Mesendoderm (in vitro differentiated cells): ENCODE measurements at regions not wholly inside any gene's neighbourhood (a gene's known extent, or its start where the extent isn't known, plus 50 kb on each side); places are given as distances from the start of the nearest gene placed in this dataset.

ENCODE experiments used
- DNase-seq: peaks from one replicate; pipeline ENCODE4 v3.0.0; 2013
- H2AK5ac ChIP-seq: 2 replicates; pipeline ENCODE4 v1.6.1; 2013; ENCODE audit warnings: low read length, inconsistent platforms
- H2BK120ac ChIP-seq: 2 replicates; pipeline ENCODE4 v1.6.1; 2013; ENCODE audit warnings: low read depth, mild to moderate bottlenecking, low read length, moderate library complexity, mixed read lengths
- H2BK15ac ChIP-seq: replicated peaks from 2 replicates; pipeline ENCODE4 v1.6.1; 2013; ENCODE audit warnings: low read depth, mild to moderate bottlenecking, moderate library complexity
- H2BK5ac ChIP-seq: 2 replicates; pipeline ENCODE4 v1.6.1; 2013; ENCODE audit warnings: low read length, inconsistent platforms
- H3K18ac ChIP-seq: 2 replicates; pipeline ENCODE4 v1.6.1; 2013; ENCODE audit warnings: mild to moderate bottlenecking, low read length, mixed read lengths
- H3K23ac ChIP-seq: one replicate; pipeline ENCODE4 v1.6.1; 2013; ENCODE audit warnings: low read length
- H3K27ac ChIP-seq: 2 replicates; pipeline ENCODE4 v1.5.1; 2013; ENCODE audit warnings: low read depth, mild to moderate bottlenecking, inconsistent platforms, low read length, moderate library complexity
- H3K27me3 ChIP-seq: 2 replicates; pipeline ENCODE4 v1.6.1; 2013; ENCODE audit warnings: low read length, control low read depth, mild to moderate bottlenecking, inconsistent platforms; ENCODE audit not compliant: insufficient read depth, poor library complexity
- H3K36me3 ChIP-seq: 2 replicates; pipeline ENCODE4 v1.6.1; 2013; ENCODE audit warnings: low read length, inconsistent platforms; ENCODE audit not compliant: control insufficient read depth, insufficient read depth
- H3K4ac ChIP-seq: one replicate; pipeline ENCODE4 v1.6.1; 2013; ENCODE audit warnings: low read depth, mild to moderate bottlenecking, low read length, moderate library complexity
- H3K4me1 ChIP-seq: 2 replicates; pipeline ENCODE4 v1.6.1; 2013; ENCODE audit warnings: low read depth, low read length, inconsistent platforms; ENCODE audit not compliant: control insufficient read depth
- H3K4me2 ChIP-seq: 2 replicates; pipeline ENCODE4 v1.6.1; 2013; ENCODE audit warnings: low read length
- H3K4me3 ChIP-seq: 2 replicates; pipeline ENCODE4 v1.5.1; 2013; ENCODE audit warnings: mild to moderate bottlenecking, low read length
- H3K56ac ChIP-seq: one replicate; pipeline ENCODE4 v1.6.1; 2013; ENCODE audit warnings: low read length
- H3K79me1 ChIP-seq: 2 replicates; pipeline ENCODE4 v1.6.1; 2013; ENCODE audit warnings: low read length, inconsistent platforms
- H3K79me2 ChIP-seq: 2 replicates; pipeline ENCODE4 v1.6.1; 2013; ENCODE audit warnings: mild to moderate bottlenecking, low read length; ENCODE audit not compliant: control insufficient read depth, insufficient read depth
- H3K9ac ChIP-seq: 2 replicates; pipeline ENCODE4 v1.6.1; 2013; ENCODE audit warnings: low read length, inconsistent platforms
- H4K5ac ChIP-seq: one replicate; pipeline ENCODE4 v1.6.1; 2013; ENCODE audit warnings: low read length
- H4K8ac ChIP-seq: one replicate; pipeline ENCODE4 v1.6.1; 2013; ENCODE audit warnings: low read depth, mild to moderate bottlenecking, control low read depth, low read length, moderate library complexity
- WGBS: extraction: QIAGEN DNeasy Blood & Tissue Kit; methylation state at CpG from one replicate; pipeline ENCODE4 v1.1.7; 2013; ENCODE audit warnings: low lambda C conversion rate, missing lambda C conversion rate; ENCODE audit not compliant: insufficient coverage; ENCODE audit errors: extremely low coverage; 5-methylcytosine and 5-hydroxymethylcytosine counted together

DNA sequence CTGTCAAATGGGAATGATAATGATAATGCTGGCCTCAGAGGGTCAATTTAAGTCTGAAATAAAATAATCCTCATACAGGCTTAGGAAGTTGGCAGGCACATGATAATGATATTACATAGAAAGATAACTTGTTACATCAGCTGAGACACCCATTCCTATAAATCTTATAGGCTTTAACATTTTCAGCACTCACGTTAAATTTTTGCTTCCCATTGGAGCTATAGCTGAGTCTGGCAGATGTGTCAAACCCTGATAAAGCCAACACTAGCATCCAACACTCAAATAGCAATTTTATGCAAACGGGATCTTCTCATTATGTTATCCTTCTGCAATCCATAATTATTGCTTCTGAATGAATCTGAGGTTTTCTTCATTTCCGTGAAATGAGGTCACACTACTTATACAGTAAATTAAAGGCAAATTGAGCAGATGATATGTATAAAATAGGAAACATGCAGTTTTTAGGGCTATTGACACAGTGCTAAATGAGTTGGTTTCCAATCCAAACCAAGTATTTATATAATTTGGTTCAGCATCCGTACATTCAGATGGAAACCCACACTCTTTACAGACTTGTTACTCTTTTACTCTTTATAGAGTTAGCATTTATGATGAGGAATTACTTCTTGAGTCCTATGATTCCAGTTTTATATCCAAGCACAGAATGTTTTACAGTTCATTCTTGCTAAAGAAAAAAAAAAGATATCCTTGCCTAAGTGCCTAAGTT lies 481.6 kb downstream of the BTBD3 start:
- Histone ChIP-seq H3K36me3 (no peaks in the 10 kb centered on the region), H3K9ac (no peak overlapping the region), H3K4me3 (no peak overlapping the region), H4K8ac (no peak overlapping the region), H2BK5ac (no peak overlapping the region), H2BK120ac (no peak overlapping the region), H3K27ac (no peak overlapping the region), H3K18ac (no peak overlapping the region), H2AK5ac (no peak overlapping the region), H3K27me3 (no peaks in the 10 kb centered on the region), H3K4me2 (no peak overlapping the region), H3K79me2 (no peaks in the 10 kb centered on the region), H2BK15ac (no peak overlapping the region), H3K23ac (no peak overlapping the region), H3K4me1 (peaks cover 4% of the 10 kb centered on the region), H3K4ac (no peak overlapping the region), H3K79me1 (no peaks in the 10 kb centered on the region), H4K5ac (no peak overlapping the region), H3K56ac (no peak overlapping the region)
- WGBS: no CpG with 5 or more reads among the region's 4 CpGs
- DNase-seq: no peak

DNA sequence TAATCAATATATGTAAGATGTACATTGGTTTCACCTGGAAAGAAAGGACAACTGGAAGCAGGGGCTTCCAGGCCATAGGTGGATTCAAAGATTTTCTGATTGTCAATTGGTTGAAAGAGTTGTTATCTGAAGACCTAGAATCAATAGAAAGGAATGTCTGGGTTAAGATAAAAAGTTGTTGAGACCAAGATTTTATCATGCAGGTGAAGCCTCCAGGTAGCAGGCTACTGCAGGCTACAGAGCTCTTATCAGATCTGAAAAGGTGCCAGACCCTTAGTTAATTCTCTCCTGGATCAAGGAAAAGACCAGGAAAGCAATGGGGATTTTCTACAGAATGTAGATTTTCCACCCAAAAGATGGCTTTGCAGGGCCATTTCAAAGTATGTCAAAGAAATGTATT lies 487.2 kb downstream of the BTBD3 start:
- H2BK5ac ChIP-seq: no peak overlapping the region
- no peaks in the 10 kb centered on the region for H3K79me2 ChIP-seq
- H3K4me1 ChIP-seq: no peaks in the 10 kb centered on the region
- H2BK15ac ChIP-seq: no peak overlapping the region
- no peak overlapping the region for H3K4me3 ChIP-seq
- no peaks in the 10 kb centered on the region for H3K27me3 ChIP-seq
- no peak overlapping the region for H2BK120ac ChIP-seq
- no peak overlapping the region for H3K18ac ChIP-seq
- peak; percentile 68 for DNase-seq
- no peaks in the 10 kb centered on the region for H3K36me3 ChIP-seq
- no peak overlapping the region for H3K9ac ChIP-seq
- H3K23ac ChIP-seq: no peak overlapping the region
- H4K8ac ChIP-seq: no peak overlapping the region
- H3K4ac ChIP-seq: no peak overlapping the region
- no peak overlapping the region for H4K5ac ChIP-seq
- no peak overlapping the region for H2AK5ac ChIP-seq
- no peak overlapping the region for H3K4me2 ChIP-seq
- H3K27ac ChIP-seq: peak overlapping the region; percentile 34
- no peak overlapping the region for H3K56ac ChIP-seq
- H3K79me1 ChIP-seq: no peaks in the 10 kb centered on the region

DNA sequence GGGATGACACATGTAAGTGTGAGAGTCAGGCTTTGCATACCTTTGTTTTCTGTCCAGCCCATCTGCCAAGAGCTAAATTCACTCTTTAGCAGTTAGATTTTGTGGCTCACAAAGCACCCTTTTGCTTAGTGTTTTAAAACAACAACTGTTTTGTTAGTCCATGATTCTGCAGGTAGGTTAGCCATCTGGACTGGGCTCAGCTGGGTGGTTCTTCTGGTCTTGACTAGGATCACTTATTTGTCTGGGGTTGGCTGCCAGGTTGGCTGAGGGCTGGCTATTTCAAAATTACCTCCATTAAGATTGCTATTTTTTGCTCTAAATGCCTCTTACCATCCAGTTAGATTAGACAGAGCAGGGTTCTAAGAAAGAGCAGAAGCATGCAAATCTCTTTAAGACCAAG lies 489.3 kb downstream of the BTBD3 start:
- Histone ChIP-seq H4K5ac (no peak overlapping the region), H3K9ac (no peak overlapping the region), H3K79me2 (no peaks in the 10 kb centered on the region), H3K4me3 (no peak overlapping the region), H4K8ac (no peak overlapping the region), H3K4me2 (no peak overlapping the region), H3K56ac (no peak overlapping the region), H3K36me3 (no peaks in the 10 kb centered on the region), H3K4me1 (no peaks in the 10 kb centered on the region), H3K23ac (no peak overlapping the region), H2BK15ac (no peak overlapping the region), H3K18ac (no peak overlapping the region), H3K79me1 (no peaks in the 10 kb centered on the region), H3K4ac (no peak overlapping the region), H2AK5ac (no peak overlapping the region), H3K27me3 (no peaks in the 10 kb centered on the region), H3K27ac (no peak overlapping the region), H2BK120ac (no peak overlapping the region), H2BK5ac (no peak overlapping the region)
- no peak for DNase-seq

DNA sequence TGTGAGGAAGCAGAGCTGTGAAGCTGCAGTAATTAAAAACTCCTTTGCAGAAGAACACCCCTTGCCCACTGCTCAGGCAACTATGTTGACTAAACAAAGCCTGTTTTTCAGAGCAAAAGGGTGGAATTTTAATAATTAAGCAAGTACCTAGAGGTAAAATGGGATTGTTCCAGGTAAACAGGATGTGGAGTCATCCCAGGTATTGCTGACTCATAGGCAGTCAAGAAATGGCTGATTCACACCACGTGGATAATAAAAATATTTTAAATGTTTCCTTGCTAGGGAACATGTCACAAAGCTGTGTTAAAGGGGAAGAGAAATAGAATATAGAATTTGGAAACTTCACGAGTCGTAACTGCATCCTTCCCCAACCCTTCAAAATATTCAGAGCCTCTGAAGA lies 491.8 kb downstream of the BTBD3 start:
- Histone ChIP-seq H3K4ac (no peak overlapping the region), H2BK15ac (no peak overlapping the region), H3K4me1 (peaks cover under 1% of the 10 kb centered on the region), H3K9ac (no peak overlapping the region), H3K27me3 (no peaks in the 10 kb centered on the region), H3K36me3 (no peaks in the 10 kb centered on the region), H3K79me1 (no peaks in the 10 kb centered on the region), H2BK120ac (no peak overlapping the region), H2AK5ac (no peak overlapping the region), H4K8ac (no peak overlapping the region), H3K79me2 (no peaks in the 10 kb centered on the region), H3K23ac (no peak overlapping the region), H3K4me2 (no peak overlapping the region), H3K27ac (no peak overlapping the region), H2BK5ac (no peak overlapping the region), H3K56ac (no peak overlapping the region), H4K5ac (no peak overlapping the region), H3K4me3 (no peak overlapping the region), H3K18ac (no peak overlapping the region)
- WGBS: no CpG with 5 or more reads among the region's 3 CpGs
- no peak for DNase-seq

DNA sequence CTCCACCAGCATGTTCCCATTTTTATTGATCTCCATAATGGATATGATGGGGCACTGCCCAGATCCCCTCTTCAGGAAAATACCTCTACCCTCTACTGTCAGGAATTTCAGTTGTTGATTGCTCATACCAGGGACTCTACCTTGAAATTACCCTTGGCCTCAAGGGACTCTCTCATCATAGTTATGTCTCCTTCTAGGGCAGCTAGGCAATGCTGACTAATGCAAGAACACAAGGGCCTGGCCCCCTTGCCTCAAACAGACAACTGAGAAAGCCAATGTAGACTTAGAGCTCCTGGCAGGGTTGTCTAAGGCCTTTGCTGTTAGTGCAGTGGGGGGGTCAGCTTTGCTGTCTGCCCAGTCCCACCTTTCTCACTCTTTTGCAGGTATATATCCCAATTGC lies 493.1 kb downstream of the BTBD3 start:
- no peak overlapping the region for H2AK5ac ChIP-seq
- no peak overlapping the region for H4K8ac ChIP-seq
- no peak overlapping the region for H3K4me3 ChIP-seq
- no peaks in the 10 kb centered on the region for H3K79me2 ChIP-seq
- no peak overlapping the region for H3K23ac ChIP-seq
- no peaks in the 10 kb centered on the region for H3K79me1 ChIP-seq
- H3K4ac ChIP-seq: no peak overlapping the region
- peaks cover 5% of the 10 kb centered on the region for H3K4me1 ChIP-seq
- no peaks in the 10 kb centered on the region for H3K27me3 ChIP-seq
- H2BK120ac ChIP-seq: no peak overlapping the region
- H2BK5ac ChIP-seq: no peak overlapping the region
- no peak for DNase-seq
- no peak overlapping the region for H3K4me2 ChIP-seq
- no peak overlapping the region for H3K18ac ChIP-seq
- H4K5ac ChIP-seq: no peak overlapping the region
- no peaks in the 10 kb centered on the region for H3K36me3 ChIP-seq
- H3K27ac ChIP-seq: no peak overlapping the region
- H2BK15ac ChIP-seq: no peak overlapping the region
- no peak overlapping the region for H3K56ac ChIP-seq
- no peak overlapping the region for H3K9ac ChIP-seq

DNA sequence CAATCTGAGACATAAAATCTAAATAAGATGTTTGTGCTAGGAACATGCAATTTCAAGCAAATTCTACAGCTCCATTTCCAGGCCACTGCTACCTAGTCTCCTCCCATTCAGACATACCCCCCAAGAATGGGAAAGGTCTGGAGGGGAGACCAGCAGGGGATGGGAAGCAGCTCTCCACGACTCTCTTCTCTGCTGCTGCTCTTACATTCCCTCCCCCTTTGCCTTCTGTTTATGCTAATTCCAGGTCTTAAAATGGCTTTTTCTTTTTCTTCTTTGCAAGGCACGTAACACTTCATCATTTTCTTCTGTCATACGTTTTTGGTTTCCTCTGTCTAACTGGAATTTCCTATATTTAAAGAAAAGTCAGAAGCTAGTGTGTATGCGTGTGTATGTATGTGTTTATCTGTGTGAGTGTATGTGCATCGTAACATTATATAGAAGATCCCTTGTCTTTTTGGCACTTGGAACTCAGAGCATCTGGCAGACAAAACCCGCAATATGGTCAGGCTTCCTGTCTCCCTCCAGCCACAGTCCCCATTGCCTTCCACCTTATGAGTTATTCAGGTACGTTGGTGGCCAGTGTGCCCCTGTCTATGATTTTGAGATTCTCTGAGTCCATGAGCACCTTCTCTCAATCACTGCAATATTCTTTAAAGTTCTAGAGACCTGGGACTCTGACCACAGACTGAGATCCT lies 493.7 kb downstream of the BTBD3 start:
- no peak overlapping the region for H3K27ac ChIP-seq
- H2BK120ac ChIP-seq: no peak overlapping the region
- no peaks in the 10 kb centered on the region for H3K27me3 ChIP-seq
- no peak overlapping the region for H3K4ac ChIP-seq
- no peak overlapping the region for H4K8ac ChIP-seq
- peaks cover 5% of the 10 kb centered on the region for H3K4me1 ChIP-seq
- no peak overlapping the region for H3K4me2 ChIP-seq
- H4K5ac ChIP-seq: no peak overlapping the region
- no peaks in the 10 kb centered on the region for H3K36me3 ChIP-seq
- WGBS: no CpG with 5 or more reads among the region's 7 CpGs
- H2BK15ac ChIP-seq: peak overlapping the region; percentile 42
- no peaks in the 10 kb centered on the region for H3K79me1 ChIP-seq
- H3K18ac ChIP-seq: no peak overlapping the region
- H3K23ac ChIP-seq: no peak overlapping the region
- H3K4me3 ChIP-seq: no peak overlapping the region
- H3K9ac ChIP-seq: no peak overlapping the region
- H2AK5ac ChIP-seq: no peak overlapping the region
- no peak for DNase-seq
- no peak overlapping the region for H2BK5ac ChIP-seq
- no peak overlapping the region for H3K56ac ChIP-seq
- no peaks in the 10 kb centered on the region for H3K79me2 ChIP-seq
